ENCODE measurements at regions not wholly inside any gene's neighbourhood (a gene's known extent, or its start where the extent isn't known, plus 50 kb on each side); places are given as distances from the start of the nearest gene placed in this dataset.

GRCh38 chr6:164035900-164036485, 621.5 kb downstream of the QKI start:
- H3K9me2 ChIP-seq (replicated peaks; ENCODE audit: control insufficient read depth, low read length), result no peaks in the 10 kb centered on the region
- H3K27me3 ChIP-seq (ENCODE audit: control insufficient read depth, low read length), result no peaks in the 10 kb centered on the region
- H3K4me1 ChIP-seq (ENCODE audit: control insufficient read depth, low read length), result no peaks in the 10 kb centered on the region
- H3K27ac ChIP-seq (ENCODE audit: low read depth, low read length), result no peak overlapping the region
- H3K79me2 ChIP-seq (ENCODE audit: control insufficient read depth, low read length), result no peaks in the 10 kb centered on the region
- no peaks in the 10 kb centered on the region for H3F3A ChIP-seq (ENCODE audit: control insufficient read depth, insufficient read depth)
- H3K36me3 ChIP-seq (ENCODE audit: control insufficient read depth, low read length), result no peaks in the 10 kb centered on the region
- H4K20me1 ChIP-seq (ENCODE audit: control insufficient read depth, insufficient read depth, low read depth, low read length), result no peaks in the 10 kb centered on the region
- TF ChIP-seq EZH2phosphoT487 (IDR thresholded peaks at IDR 0.05; ENCODE audit: borderline replicate concordance, low read length) (no peak), CTCF (IDR thresholded peaks at IDR 0.05; ENCODE audit: low read depth, low read length, poor library complexity, severe bottlenecking) (no peak)
- no peaks in the 10 kb centered on the region for H3K9me3 ChIP-seq (ENCODE audit: control insufficient read depth, insufficient read depth, low read length)
- H3K4me3 ChIP-seq (ENCODE audit: low read length), result no peak overlapping the region
- H3K4me2 ChIP-seq (ENCODE audit: low read length), result no peak overlapping the region

GRCh38 chr6:164034602-164035140, 620.2 kb downstream of the QKI start:
- no peak overlapping the region for H3K4me3 ChIP-seq (ENCODE audit: low read length)
- H4K20me1 ChIP-seq (ENCODE audit: control insufficient read depth, insufficient read depth, low read depth, low read length), result no peaks in the 10 kb centered on the region
- H3K9me2 ChIP-seq (replicated peaks; ENCODE audit: control insufficient read depth, low read length), result no peaks in the 10 kb centered on the region
- H3K4me1 ChIP-seq (ENCODE audit: control insufficient read depth, low read length), result no peaks in the 10 kb centered on the region
- H3K9me3 ChIP-seq (ENCODE audit: control insufficient read depth, insufficient read depth, low read length), result no peaks in the 10 kb centered on the region
- TF ChIP-seq CTCF (IDR thresholded peaks at IDR 0.05; ENCODE audit: low read depth, low read length, poor library complexity, severe bottlenecking) (no peak), EZH2phosphoT487 (IDR thresholded peaks at IDR 0.05; ENCODE audit: borderline replicate concordance, low read length) (no peak)
- H3K4me2 ChIP-seq (ENCODE audit: low read length), result no peak overlapping the region
- H3K36me3 ChIP-seq (ENCODE audit: control insufficient read depth, low read length), result no peaks in the 10 kb centered on the region
- no peaks in the 10 kb centered on the region for H3F3A ChIP-seq (ENCODE audit: control insufficient read depth, insufficient read depth)
- no peak overlapping the region for H3K27ac ChIP-seq (ENCODE audit: low read depth, low read length)
- no peaks in the 10 kb centered on the region for H3K27me3 ChIP-seq (ENCODE audit: control insufficient read depth, low read length)
- no peaks in the 10 kb centered on the region for H3K79me2 ChIP-seq (ENCODE audit: control insufficient read depth, low read length)

GRCh38 chr6:164025180-164025579, 610.7 kb downstream of the QKI start:
- Histone ChIP-seq H4K20me1 (ENCODE audit: control insufficient read depth, insufficient read depth, low read depth, low read length) (no peaks in the 10 kb centered on the region), H3K27me3 (ENCODE audit: control insufficient read depth, low read length) (no peaks in the 10 kb centered on the region), H3K79me2 (ENCODE audit: control insufficient read depth, low read length) (no peaks in the 10 kb centered on the region), H3K27ac (ENCODE audit: low read depth, low read length) (no peak overlapping the region), H3K9me2 (replicated peaks; ENCODE audit: control insufficient read depth, low read length) (no peaks in the 10 kb centered on the region), H3F3A (ENCODE audit: control insufficient read depth, insufficient read depth) (no peaks in the 10 kb centered on the region), H3K4me2 (ENCODE audit: low read length) (no peak overlapping the region), H3K4me1 (ENCODE audit: control insufficient read depth, low read length) (no peaks in the 10 kb centered on the region), H3K4me3 (ENCODE audit: low read length) (no peak overlapping the region), H3K36me3 (ENCODE audit: control insufficient read depth, low read length) (no peaks in the 10 kb centered on the region), H3K9me3 (ENCODE audit: control insufficient read depth, insufficient read depth, low read length) (no peaks in the 10 kb centered on the region)
- TF ChIP-seq EZH2phosphoT487 (IDR thresholded peaks at IDR 0.05; ENCODE audit: borderline replicate concordance, low read length), result no peak
- TF ChIP-seq CTCF (IDR thresholded peaks at IDR 0.05; ENCODE audit: low read depth, low read length, poor library complexity, severe bottlenecking), result no peak
